Stimulated activated CD4-positive, alpha-beta T cell treated with anti-CD3 and anti-CD28 coated beads, TNF-alpha, amount 100 ng/mL, for 1 hour (primary cell): ENCODE measurements at regions not wholly inside any gene's neighbourhood (a gene's known extent, or its start where the extent isn't known, plus 50 kb on each side); places are given as distances from the start of the nearest gene placed in this dataset.

Source experiments
- DNase-seq, 3 donors: peaks; one replicate each; pipeline ENCODE4 v3.0.0-alpha.2; 2020; ENCODE audit warnings: low read depth in 3 of 3, low spot score in 1 of 3

DNA sequence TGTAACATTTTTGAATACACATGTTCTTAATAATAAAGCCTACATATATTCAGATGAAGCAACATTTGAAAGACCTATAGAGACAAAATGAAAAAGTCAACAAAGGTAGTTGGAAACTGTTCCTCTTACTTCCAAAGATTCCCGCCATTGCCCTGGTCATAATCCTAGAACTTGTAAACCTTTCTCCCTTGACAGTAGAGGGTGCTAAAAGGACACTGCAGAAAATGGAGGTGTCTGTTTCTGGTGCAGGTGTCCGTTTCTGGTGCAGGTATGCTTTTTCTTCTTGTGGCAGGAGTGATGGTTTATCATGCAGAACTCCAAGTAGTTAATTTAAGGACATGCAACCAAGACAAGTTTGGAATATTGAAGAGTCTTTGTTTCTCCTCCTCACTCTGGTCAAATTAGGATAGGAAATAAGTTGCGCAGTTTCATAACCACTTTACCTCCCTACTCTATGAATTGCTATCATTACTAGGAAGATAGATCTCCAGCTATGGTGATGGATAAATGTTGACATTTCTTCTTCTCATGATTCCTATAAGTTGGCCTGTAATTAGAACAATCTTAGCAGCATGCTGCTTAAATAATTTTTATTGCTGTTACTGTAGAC lies 56.0 kb upstream of the FAM174A start:
- DNase-seq = no peak

DNA sequence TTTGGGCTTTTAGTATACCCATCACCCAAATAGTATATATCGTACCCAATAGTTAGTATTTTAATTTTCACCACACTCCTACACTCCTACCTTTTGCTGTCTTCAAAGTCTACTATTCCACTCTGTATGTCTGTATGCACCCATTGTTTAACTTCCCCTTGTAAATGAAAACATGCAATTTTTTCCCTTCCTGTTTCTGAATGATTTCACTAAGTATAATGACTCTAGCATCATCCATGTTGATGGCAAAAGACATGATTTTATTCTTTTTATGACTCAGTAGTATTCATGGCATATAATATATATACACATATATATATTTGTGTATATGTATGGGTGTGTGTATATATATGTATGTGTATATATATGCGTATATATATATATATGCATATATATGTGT lies 63.1 kb upstream of the FAM174A start:
- no peak for DNase-seq

DNA sequence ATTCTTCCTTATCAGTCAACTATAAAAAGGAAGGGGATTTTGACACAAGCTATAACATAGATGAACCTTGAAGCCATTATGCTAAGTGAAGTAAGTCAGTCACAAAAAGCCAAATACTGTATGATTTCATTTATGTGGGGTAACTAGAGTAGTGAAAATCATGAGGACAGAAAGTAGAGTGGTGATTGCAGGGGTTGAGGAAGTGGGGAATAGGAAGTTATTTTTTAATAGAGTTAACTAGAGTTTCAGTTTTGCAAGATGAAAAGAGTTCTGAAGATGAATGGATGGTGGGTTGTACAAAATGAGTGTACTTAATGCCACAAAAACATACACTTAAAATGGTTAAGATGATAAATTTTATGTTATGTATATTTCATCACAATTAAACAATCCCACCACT lies 65.4 kb upstream of the FAM174A start:
- no peak for DNase-seq

DNA sequence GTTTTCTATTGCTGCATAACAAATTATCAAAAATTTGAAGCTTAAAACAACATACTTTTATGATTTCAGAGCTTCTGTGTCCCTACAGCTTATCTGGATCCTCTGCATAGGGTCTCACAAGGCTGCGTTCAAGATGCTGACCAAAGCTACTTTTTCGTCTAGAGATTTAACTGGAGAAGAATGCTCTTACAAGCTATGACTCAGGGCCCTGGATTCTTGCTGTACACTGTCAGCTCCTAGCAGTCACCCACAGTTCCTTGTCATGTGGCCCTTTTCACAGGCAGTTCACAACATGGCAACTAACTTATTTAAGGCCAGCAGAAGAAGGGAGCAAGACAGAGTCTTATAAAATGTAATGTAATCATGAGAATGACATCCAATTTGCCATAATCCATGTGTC lies 70.8 kb upstream of the FAM174A start:
- DNase-seq = no peak

DNA sequence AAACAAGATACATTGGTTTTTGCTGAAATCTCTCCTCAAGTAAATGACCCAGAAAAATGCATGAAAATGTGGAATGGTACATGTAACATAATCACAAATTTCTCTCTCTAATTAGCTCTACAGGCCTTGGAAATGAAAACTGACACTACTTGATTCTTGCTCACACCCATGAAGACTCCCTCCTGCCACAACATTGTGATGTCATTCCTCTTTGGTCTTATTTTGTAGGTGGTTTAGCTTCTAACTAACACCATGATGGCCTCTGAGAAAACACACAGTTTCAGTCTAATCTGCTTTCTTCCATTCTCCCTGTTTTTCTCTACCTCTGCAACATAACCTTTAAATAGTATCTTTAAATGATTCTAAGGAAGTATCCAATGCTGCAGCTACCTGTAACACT lies 78.6 kb upstream of the FAM174A start:
- DNase-seq = no peak

DNA sequence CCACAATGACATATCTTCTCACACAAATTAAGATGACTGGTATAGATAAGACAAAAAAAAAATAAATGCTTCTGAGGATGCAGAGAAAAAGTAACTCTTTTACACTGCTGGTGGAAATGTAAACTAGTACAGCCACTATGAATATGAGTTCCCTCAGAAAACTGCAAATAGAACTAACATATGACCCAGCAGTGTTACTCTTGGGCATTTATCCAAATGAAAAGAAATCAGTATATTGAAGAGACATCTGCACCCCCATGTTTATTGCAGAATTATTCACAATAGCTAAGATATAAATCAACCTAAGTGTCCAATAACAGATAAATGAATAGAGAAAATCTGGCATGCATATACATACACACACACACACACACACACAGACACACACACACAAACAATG lies 83.0 kb upstream of the FAM174A start:
- DNase-seq = no peak

DNA sequence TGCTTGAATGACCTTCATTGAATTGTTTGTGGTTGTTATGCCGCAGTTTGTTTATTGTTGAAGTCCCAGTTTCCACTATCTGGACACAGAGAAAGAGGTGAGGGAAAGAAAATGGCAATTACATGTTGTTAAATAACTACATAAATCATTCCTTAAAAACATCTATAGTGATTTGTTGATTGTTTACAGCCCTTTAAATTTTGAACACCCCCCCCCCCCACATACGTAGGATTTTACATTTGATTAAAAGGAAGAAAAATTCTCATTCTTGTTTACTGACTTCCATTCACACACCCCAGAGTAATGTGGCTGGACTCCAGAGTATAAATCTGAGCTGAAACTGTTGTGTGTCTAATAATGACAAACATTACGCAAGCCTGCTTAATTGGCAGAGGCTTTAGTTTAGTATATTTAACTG lies 87.1 kb upstream of the FAM174A start:
- DNase-seq = no peak

DNA sequence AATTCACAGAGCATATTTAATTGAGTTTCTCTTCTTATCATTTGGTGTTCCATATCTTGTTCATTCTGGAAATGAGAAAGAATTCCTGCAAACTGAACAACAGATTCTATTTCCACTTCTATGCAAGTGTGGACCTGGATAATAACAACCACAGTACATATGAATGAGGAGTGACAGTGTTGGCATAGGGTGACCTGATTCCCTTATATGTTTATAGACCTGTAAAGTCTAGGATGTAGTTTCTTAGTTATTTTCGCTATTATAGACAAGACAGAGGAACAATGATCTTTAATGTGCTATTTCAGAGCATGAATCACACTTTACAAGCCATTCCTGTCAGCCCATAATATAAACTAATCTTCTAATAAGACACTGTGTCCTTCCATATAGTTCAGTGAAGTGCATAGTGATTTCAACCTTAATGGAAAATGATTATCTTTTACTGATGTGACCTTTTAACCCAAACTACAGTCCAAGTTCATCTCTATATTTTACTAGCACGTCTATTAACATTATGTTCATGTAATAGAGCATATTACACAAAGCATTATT lies 88.2 kb upstream of the FAM174A start:
- no peak for DNase-seq

DNA sequence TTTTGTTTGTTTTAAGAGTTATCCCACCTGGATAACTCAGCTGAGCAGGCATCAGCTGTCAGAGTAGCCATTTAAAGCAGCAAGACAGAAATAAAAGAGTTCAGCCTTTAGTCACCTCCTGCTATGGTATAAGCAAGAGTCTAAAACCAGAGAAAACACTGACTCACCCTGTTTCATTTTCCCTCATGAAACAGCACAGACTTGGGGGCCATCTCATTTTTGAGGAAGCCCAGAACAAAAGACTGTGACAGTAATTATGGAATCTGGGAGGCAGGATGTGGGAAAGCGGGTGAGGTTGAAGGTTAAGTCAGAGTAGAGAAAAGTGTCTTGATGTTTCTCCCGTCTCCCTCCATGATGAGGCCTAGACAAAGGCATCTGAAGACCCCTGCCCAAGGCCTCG lies 90.2 kb upstream of the FAM174A start:
- DNase-seq = no peak

DNA sequence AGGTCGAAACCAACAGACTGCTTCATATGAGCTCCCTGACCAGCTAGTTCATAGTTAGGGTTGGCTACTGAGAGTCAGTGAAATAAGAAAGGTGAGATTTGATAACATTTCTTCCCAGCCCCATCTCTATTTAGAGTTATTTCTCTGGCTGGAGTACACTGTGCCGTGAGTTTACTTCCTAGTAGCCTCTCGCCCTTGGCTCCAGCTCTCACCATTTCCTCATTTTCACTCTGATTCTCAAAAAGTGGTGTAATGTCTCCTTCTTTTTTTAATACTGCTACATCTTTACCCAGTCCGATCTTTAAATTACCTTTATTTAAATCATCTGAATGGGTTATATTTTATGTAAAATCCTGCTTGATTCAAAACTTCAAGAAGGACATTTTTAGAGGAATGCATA lies 100.4 kb upstream of the FAM174A start:
- DNase-seq = no peak

DNA sequence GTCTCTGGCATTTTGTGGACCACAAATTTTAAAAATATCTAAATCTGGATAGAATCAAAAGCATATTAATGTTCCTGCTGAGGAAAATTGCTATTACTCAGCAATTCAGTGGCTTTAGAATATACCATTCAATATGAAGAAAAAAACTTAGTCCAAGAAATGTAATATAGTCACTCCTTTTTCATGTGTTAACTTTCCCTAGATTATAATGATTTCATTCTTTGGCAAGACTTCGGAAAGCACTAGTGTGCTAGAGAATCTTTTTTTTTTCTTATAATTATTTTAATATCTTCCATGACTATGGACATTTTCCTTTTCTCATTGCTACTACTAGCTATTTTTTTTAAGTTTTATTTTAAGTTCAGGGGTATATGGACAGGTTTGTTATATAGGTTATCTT lies 102.4 kb upstream of the FAM174A start:
- DNase-seq = no peak

DNA sequence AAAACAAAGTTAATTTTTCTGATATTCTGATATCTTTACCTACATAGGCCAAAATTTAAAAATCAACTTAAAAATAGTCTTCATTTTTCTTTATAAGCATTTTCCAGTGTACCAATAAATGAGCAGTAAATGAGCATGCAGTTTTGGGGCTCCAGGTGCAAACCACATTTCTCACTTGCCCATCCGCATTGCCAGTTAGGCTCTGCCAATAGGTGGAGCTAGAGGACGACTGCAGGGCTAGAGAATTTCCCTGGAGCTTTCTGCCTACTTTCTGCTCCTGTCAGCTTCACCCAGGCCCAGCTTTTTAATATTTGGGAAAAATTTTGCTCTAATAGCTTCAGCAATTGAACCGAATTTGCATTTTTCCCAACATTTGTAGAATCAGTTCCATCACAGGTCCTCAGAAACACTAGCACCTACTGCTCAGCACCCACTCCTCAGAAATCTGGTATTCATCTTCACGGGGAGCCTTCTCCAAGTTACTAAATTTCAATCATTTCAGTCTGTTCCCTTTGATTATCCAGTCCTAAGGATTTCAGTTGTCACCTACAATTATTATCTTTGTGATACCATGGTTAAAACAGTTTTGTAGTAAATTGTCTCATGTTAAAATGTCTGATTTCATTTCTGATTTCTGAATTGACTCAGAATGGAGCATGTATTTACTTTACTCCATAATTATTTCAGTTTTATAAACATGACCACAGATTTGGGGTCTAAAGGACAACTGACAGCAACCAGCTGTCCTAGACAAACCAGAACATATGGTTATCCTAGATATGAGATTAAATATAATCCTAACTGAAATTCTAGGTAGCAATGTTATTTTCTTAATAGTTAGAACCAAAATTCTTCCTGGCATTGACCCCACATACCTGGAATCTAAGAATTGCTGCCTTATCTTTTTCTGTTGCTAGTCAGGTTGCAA lies 104.6 kb upstream of the FAM174A start:
- DNase-seq = peak in 1 of 3 donors; percentile 3

DNA sequence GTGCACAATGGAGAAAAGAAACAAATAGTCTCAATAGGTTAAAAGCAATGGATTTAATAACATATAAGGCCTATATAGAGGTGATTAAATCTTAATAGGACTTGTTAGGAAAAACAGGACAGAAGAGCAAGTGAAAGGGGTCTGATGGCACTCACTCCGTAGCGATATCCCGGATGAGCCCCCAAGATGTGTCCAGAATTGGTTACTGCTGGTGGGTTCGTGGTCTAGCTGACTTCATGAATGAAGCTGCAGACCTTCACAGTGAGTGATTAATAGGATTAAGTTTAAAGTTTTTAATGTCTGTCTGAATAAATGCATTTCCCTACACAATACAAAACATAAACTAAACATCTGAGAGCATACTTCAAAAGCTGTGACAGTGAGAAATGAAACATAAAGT lies 110.4 kb upstream of the FAM174A start:
- DNase-seq = no peak

DNA sequence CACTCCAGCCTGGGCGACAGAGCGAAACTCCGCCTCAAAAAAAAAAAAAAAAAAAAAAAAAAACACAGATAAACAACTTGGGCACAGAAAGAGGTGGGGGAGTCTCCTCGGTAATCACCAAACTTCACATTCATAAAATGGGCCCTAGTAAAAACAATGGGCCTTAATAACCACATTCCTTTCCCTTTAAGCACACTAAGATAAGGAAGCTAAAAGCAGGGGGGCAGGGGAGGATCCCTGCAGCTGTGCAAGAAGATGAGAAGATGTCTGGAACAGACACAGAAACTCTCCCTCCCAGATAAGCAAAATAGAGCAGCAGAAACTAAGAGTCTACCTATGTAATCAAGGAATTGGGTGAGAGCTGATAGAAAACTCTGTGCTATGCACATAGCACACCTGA lies 111.2 kb upstream of the FAM174A start:
- DNase-seq = no peak

DNA sequence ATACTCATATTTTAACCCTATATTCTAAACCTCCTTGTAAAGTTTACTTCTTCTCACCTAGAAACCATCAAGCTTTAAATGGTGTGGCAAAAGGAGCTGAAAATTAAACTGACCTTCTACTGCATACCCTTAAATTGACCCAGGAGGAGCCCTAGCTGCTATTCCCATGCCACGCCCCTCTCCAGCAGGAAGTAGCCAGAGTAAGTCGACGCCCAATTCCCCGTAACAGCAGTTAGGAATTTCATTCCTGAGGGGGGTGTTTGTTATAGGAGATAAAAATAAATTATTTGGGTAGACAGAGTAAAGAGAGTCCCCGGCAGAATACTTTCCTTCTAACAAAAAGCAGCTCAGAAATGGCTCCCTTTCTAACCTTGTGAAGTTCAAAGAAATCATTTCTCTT lies 111.8 kb upstream of the FAM174A start:
- no peak for DNase-seq

DNA sequence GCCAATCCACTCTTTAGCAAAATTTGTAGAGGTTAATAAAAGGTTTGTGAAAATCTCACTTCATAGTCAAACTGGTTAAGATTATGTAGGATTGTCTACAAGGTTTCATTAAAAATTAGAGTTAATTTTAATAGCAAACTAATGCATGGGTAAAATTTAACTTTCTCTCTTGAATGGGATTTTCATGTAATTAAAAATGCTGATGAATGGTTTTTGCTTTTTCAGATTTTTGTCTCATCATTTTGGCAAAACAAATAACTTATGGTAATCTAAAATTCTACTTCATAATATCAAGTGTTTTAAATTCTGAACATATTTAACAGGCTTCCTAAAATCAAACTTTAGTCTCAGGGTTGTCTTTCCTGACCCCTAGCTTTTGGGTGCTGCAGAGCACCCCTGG lies 113.8 kb upstream of the FAM174A start:
- no peak for DNase-seq

DNA sequence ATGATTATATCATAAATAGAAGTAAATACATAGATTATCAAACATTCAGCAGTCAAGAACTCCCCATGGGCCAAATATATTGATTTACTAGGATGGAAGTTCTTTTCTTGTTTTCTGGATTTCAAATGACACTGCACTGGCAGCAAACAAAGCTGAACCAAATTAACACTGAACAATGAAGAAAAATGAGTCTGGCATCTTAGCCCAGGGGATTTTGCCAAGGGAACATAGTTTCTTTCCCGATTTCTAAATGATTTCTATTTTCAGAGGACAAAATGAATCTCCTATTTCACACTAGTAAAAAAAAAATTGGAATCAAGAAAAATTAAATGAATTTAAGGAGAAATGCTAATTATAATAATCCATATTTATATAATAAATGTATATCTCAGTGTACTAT lies 116.9 kb upstream of the FAM174A start:
- DNase-seq = no peak

DNA sequence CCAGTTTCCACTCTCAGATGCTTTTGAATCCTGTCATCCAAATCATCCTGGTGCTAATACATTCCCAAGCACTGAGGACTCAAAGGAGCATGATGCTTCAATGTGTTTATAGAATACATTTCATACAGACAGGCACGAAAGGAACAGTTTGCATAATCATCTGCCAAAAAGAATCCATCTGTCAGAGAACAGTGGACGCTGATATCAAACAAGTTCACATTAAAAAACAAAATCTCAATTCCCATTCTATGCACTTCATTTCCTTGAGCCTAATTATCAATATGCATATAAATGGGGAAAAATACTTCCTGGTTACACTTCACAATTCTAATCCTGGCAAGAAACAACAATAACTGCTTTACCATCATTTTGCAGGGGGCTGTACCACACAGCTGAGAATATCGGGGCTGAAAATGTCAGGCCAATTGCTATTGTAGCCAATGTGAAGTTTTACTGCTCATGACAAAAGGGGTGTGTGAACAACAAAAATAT lies 125.5 kb upstream of the FAM174A start:
- DNase-seq = no peak

DNA sequence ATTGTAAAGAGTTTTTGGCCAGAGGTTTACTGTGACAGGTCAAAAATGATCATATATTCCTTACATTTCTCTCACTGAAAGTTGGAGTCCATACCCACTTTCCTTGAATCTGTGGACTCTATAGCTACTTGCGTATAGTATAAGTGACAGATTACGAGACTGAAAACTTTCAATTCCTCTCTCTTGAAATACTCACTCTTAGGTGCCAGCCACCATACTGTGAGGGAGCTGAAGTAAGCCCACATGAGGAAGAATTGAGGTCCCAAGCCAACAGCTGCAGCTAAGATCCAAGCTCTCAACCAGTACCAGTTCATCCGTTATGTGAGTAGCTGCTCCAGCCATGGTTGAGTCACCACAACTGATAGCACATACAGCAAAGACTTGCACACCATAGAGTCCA lies 128.1 kb upstream of the FAM174A start:
- DNase-seq = no peak

DNA sequence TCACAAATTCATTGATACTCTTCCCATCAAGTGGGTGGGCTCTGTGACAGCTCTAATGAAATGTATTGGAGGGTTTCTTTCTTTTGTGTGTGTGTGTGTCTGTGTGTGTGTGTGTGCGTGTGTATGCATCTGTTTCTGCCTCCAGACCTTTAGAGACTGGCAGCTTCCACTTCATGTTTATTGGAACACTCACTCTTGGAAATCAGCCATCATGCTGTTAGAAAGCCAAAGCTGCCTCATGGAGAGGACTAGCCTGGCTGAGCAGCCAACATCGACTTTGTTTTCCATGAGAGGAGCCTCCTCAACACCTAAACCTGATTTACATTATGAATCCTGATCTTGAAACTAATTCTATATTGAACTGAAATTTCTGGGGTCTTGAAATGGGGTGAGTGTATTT lies 128.5 kb upstream of the FAM174A start:
- DNase-seq = no peak

DNA sequence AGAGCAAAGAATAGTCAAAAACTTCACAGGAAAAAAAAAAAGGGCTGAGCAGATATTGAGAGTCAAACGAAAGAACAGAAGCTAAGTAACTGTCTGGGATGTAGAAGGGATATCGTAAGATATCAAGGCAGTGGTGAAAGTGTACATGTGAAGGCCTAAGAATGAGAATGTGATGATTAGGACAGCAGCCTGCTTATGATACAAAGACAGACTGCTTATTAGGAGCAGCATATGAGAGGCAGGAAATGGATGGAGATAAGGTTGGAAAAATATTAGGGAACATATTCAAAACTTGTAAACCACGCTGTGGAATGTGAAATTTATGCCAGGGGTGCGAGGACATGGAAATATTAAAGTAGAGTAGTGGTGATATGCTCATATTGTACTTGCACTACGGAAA lies 133.1 kb upstream of the FAM174A start:
- no peak for DNase-seq

DNA sequence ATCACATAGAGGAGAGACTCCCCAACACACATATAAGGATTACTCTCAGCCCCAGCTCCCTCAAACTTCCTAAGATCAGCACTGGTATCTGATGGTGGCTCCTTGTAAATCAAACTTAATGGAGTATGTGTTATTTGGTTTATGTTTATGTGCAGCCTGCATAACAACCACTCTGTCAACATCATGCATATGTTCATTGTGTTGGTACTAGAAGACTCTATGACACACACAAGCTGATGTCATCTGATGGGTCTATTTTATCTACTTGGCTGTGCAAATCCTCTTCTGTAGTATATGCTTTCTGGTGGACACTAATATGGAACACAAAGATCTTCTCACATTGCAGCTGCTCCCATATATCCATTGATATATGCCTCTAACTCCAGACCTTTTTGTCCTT lies 134.0 kb upstream of the FAM174A start:
- no peak for DNase-seq
